ENCODE measurements at regions not wholly inside any gene's neighbourhood (a gene's known extent, or its start where the extent isn't known, plus 50 kb on each side); places are given as distances from the start of the nearest gene placed in this dataset.

- H3K27me3 ChIP-seq (ENCODE audit: insufficient read depth, poor library complexity, severe bottlenecking) = peaks cover 29% of the 10 kb centered on the region
- H3K4me3 ChIP-seq (replicated peaks; ENCODE audit: insufficient read depth, low read length) = no peak overlapping the region
- DNase-seq (ENCODE audit: low read depth in 1 of 2, low spot score in 1 of 2) = no peak
- H3K27ac ChIP-seq (replicated peaks) = no peak overlapping the region
- TF ChIP-seq GABPA (IDR thresholded peaks at IDR 0.05; ENCODE audit: low read depth) (no peak), SPI1 (IDR thresholded peaks at IDR 0.05; ENCODE audit: borderline replicate concordance, low read depth) (no peak), POLR2AphosphoS5 (IDR thresholded peaks at IDR 0.05; ENCODE audit: low read depth) (no peak), CTCF (IDR thresholded peaks at IDR 0.05; ENCODE audit: insufficient read depth, low read length) (no peak), REST (IDR thresholded peaks at IDR 0.05; ENCODE audit: insufficient replicate concordance, low read depth) (no peak)
Observed at GRCh38 chr18:22728481-22729105, 204.5 kb upstream of the RBBP8 start.

GRCh38 chr18:22731398-22731797, 201.7 kb upstream of the RBBP8 start:
- H3K27me3 ChIP-seq (ENCODE audit: insufficient read depth, poor library complexity, severe bottlenecking) = peaks cover 32% of the 10 kb centered on the region
- no peak overlapping the region for H3K27ac ChIP-seq (replicated peaks)
- no peak overlapping the region for H3K4me3 ChIP-seq (replicated peaks; ENCODE audit: insufficient read depth, low read length)
- no peak for DNase-seq (ENCODE audit: low read depth in 1 of 2, low spot score in 1 of 2)
- no peak for TF ChIP-seq POLR2AphosphoS5 (IDR thresholded peaks at IDR 0.05; ENCODE audit: low read depth)
- TF ChIP-seq SPI1 (IDR thresholded peaks at IDR 0.05; ENCODE audit: borderline replicate concordance, low read depth) = no peak
- TF ChIP-seq CTCF (IDR thresholded peaks at IDR 0.05; ENCODE audit: insufficient read depth, low read length) = no peak

DNA sequence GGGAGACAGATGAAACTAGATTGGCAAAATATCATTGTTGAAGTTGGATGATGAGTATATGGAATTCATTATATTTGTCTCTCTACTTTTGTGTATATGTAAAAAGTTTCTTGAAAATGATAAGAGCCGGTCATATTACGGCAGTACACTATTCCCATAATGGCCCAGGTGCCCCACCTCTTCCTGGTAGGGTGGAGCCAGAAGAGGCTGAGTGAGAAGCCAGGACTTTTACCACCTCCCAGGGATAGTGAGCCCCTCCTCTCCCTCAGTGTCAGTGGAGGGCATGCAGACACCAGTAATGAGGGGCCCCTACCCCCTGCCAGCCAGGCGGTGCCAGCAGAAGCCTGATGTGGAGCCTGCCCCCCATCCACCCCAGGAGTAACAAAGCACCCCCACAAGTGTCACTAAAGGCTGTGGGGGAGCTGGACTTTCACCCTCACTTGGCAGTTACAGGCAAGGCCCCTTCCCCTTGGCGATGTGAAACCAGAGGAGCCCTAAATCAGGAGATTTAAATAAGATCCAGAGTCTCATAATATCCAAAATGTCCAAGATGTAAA, 198.9 kb upstream of the RBBP8 start:
- Histone ChIP-seq H3K27me3 (ENCODE audit: insufficient read depth, poor library complexity, severe bottlenecking) (peaks cover 20% of the 10 kb centered on the region), H3K27ac (replicated peaks) (no peak overlapping the region), H3K4me3 (replicated peaks; ENCODE audit: insufficient read depth, low read length) (no peak overlapping the region)
- no peak for TF ChIP-seq GABPA (IDR thresholded peaks at IDR 0.05; ENCODE audit: low read depth)
- DNase-seq (ENCODE audit: low read depth in 1 of 2, low spot score in 1 of 2) = no peak

DNA sequence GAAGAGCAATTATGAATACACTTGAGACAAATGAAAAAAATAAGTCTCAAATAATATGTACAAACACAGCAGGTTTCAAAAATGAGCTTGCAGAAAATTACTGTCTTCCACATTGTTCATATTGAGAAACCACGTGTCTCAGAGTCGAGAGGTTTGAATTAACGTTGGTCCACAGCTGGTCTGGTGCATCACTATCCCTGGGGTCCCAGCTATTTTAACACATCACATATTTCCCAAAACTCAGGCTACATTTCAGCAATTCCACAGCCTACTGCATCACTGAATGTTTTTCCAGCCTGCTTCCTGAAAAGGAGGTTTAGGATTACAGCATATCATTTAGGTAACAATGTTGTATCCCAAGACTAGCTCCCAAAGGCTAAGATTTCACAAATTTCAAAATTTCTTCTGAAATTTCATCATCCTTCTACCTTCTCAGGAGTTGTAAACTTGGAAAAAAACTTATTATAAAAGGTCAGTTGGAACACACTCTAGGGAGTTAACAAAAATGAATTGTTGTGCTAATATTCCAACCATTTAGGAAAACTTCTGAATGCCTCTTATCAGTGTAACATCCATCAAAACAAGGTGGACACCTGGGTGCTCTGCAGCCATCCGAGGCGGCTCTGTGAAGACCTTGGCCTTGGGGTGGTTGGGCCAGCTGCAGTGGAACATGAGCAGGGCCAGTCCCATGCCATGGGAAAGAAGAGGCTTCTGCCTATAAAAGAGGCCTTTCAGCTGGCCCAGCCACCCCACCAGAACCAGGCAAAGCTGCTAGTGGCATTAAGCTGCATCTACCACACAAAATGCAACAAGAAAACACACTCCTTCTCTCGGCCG, 198.1 kb upstream of the RBBP8 start:
- Histone ChIP-seq H3K4me3 (replicated peaks; ENCODE audit: insufficient read depth, low read length) (no peak overlapping the region), H3K27me3 (ENCODE audit: insufficient read depth, poor library complexity, severe bottlenecking) (peaks cover 15% of the 10 kb centered on the region), H3K27ac (replicated peaks) (no peak overlapping the region)
- TF ChIP-seq POLR2AphosphoS5 (IDR thresholded peaks at IDR 0.05; ENCODE audit: low read depth) (no peak), GABPA (IDR thresholded peaks at IDR 0.05; ENCODE audit: low read depth) (no peak), CTCF (IDR thresholded peaks at IDR 0.05; ENCODE audit: insufficient read depth, low read length) (no peak)
- DNase-seq (ENCODE audit: low read depth in 1 of 2, low spot score in 1 of 2) = no peak

GRCh38 chr18:22737054-22737453, 196.1 kb upstream of the RBBP8 start:
- DNase-seq (ENCODE audit: low read depth in 1 of 2, low spot score in 1 of 2) = no peak
- H3K27ac ChIP-seq (replicated peaks) = no peak overlapping the region
- H3K27me3 ChIP-seq (ENCODE audit: insufficient read depth, poor library complexity, severe bottlenecking) = peaks cover 2% of the 10 kb centered on the region
- no peak overlapping the region for H3K4me3 ChIP-seq (replicated peaks; ENCODE audit: insufficient read depth, low read length)
- TF ChIP-seq POLR2AphosphoS5 (IDR thresholded peaks at IDR 0.05; ENCODE audit: low read depth) = no peak
- no peak for TF ChIP-seq CTCF (IDR thresholded peaks at IDR 0.05; ENCODE audit: insufficient read depth, low read length)
- no peak for TF ChIP-seq SPI1 (IDR thresholded peaks at IDR 0.05; ENCODE audit: borderline replicate concordance, low read depth)
- no peak for TF ChIP-seq REST (IDR thresholded peaks at IDR 0.05; ENCODE audit: insufficient replicate concordance, low read depth)
- TF ChIP-seq GABPA (IDR thresholded peaks at IDR 0.05; ENCODE audit: low read depth) = no peak

All from HL-60 (cell line).